ENCODE measurements at regions not wholly inside any gene's neighbourhood (a gene's known extent, or its start where the extent isn't known, plus 50 kb on each side); places are given as distances from the start of the nearest gene placed in this dataset.

GRCh38 chr6:139436200-139436956 lies 61.9 kb upstream of the CITED2 start:
- no peak for DNase-seq

- no peak for DNase-seq
Observed at GRCh38 chr6:139433631-139434419, 59.4 kb upstream of the CITED2 start.

- DNase-seq, result no peak
Observed at GRCh38 chr6:139431602-139431956, 57.1 kb upstream of the CITED2 start.

- DNase-seq, result no peak
Observed at GRCh38 chr6:139430899-139431601, 56.6 kb upstream of the CITED2 start.

- no peak for DNase-seq
Observed at GRCh38 chr6:139429580-139430145, 55.2 kb upstream of the CITED2 start.

- DNase-seq, result no peak
Observed at GRCh38 chr6:139427199-139427598, 52.8 kb upstream of the CITED2 start.

GRCh38 chr6:139426795-139427194 lies 52.3 kb upstream of the CITED2 start:
- no peak for DNase-seq

- no peak for DNase-seq
Observed at GRCh38 chr6:139425780-139426179, 51.3 kb upstream of the CITED2 start.

GRCh38 chr6:139423971-139424667 lies 49.7 kb upstream of the CITED2 start:
- DNase-seq, result no peak

All from hindlimb muscle (tissue), 1 donor.